Uterus (tissue), 2 donors: ENCODE measurements at regions not wholly inside any gene's neighbourhood (a gene's known extent, or its start where the extent isn't known, plus 50 kb on each side); places are given as distances from the start of the nearest gene placed in this dataset.

Source experiments
- CTCF ChIP-seq, 4 experiments: fragments of 200-600 bp in 2 of 4; fragments of 450-650 bp in 2 of 4; sonication (generic) in 2 of 4; IDR thresholded peaks; one replicate each; pipeline ENCODE4 v1.5.1; 2016 to 2019; ENCODE audit warnings: antibody characterized with exemption in 4 of 4, mild to moderate bottlenecking in 2 of 4, moderate library complexity in 1 of 4
- POLR2A ChIP-seq, 2 donors: fragments of 450-650 bp; IDR thresholded peaks; one replicate each; pipeline ENCODE4 v1.6.1; 2016; ENCODE audit warnings: antibody characterized with exemption in 2 of 2, mild to moderate bottlenecking in 1 of 2, moderate library complexity in 1 of 2

GRCh38 chr2:67158718-67159117 is 238.4 kb upstream of the ETAA1 start:
- TF ChIP-seq CTCF (IDR thresholded peaks at IDR 0.05): no peak
- TF ChIP-seq POLR2A (IDR thresholded peaks at IDR 0.05): no peak
